K562 (cell line): ENCODE measurements at regions not wholly inside any gene's neighbourhood (a gene's known extent, or its start where the extent isn't known, plus 50 kb on each side); places are given as distances from the start of the nearest gene placed in this dataset.

Experiments
- ATAC-seq: fragments of 200-7000 bp; cut with Tn5 transposase; 3 replicates; pipeline ENCODE4 v1.9.1; 2020; ENCODE audit warnings: moderate library complexity
- BruUV-seq: library from RNA; stranded (reverse); fragments of 400-500 nt; replicated peaks from 2 replicates; lab custom pipeline; 2021; lab: Mats Ljungman, UMichigan
- CTCF ChIA-PET: fragments of 300-600 bp; formaldehyde crosslinking; extraction: SDS; loops from one replicate; lab custom pipeline; 2021; ENCODE audit warnings: low intra/inter-chr PET ratio; lab: Yijun Ruan, JAX
- POLR2A ChIA-PET: fragments of 300-600, 350-650 bp; sonication (Branson Sonifier 250); formaldehyde crosslinking; extraction: SDS; loops from one replicate; lab custom pipeline; 2021; ENCODE audit warnings: antibody characterized with exemption, inconsistent platforms; lab: Yijun Ruan, JAX
- DNase-seq, 4 experiments: peaks; one replicate each; pipeline versions ENCODE4 v3.0.0 to v3.0.0-alpha.2; 2011 to 2018; ENCODE audit warnings: low spot score in 3 of 4, mixed read lengths in 3 of 4; ENCODE audit errors: extremely low read depth in 1 of 4
- FAIRE-seq: peaks from 2 replicates; lab custom pipeline; 2011; peaks lifted over from hg19 to GRCh38; lab: Jason Lieb, UNC
- H2AFZ ChIP-seq: 2 replicates; pipeline ENCODE4 v1.6.0; 2011; ENCODE audit warnings: low read depth, low read length, control low read depth, inconsistent platforms
- H3K27ac ChIP-seq: fragments of 200-600 bp; 3 replicates; pipeline ENCODE4 v1.8.0; 2011; ENCODE audit warnings: low read depth, mild to moderate bottlenecking, control low read depth, inconsistent platforms, low read length, moderate library complexity, mixed read lengths; ENCODE audit errors: extremely low read depth
- H3K27me3 ChIP-seq, 2 experiments: fragments of 300-600 bp in 1 of 2; 2 replicates in 1 of 2; 3 replicates in 1 of 2; pipeline versions ENCODE4 v1.6.0 to v1.8.0; 2011; ENCODE audit warnings: inconsistent platforms in 2 of 2, low read length in 2 of 2, mild to moderate bottlenecking in 1 of 2, mixed read lengths in 1 of 2, moderate library complexity in 1 of 2; ENCODE audit not compliant: control insufficient read depth in 2 of 2, insufficient read depth in 2 of 2
- H3K36me3 ChIP-seq: fragments of 300-600 bp; 3 replicates; pipeline ENCODE4 v1.8.0; 2011; ENCODE audit warnings: mild to moderate bottlenecking, low read length, inconsistent platforms; ENCODE audit not compliant: control insufficient read depth, insufficient read depth
- H3K4me1 ChIP-seq, 2 experiments: fragments of 200-600 bp in 1 of 2; replicated peaks in 1 of 2; 2 replicates in 1 of 2; 3 replicates in 1 of 2; pipeline versions ENCODE4 v1.5.1 to v1.8.0; 2011; ENCODE audit warnings: inconsistent platforms in 2 of 2, low read length in 2 of 2, mild to moderate bottlenecking in 1 of 2, mixed read lengths in 1 of 2, moderate library complexity in 1 of 2; ENCODE audit not compliant: control insufficient read depth in 2 of 2, insufficient read depth in 2 of 2
- H3K4me2 ChIP-seq: 2 replicates; pipeline ENCODE4 v1.6.1; 2011; ENCODE audit warnings: low read length, control low read depth, inconsistent platforms, mixed read lengths; ENCODE audit not compliant: insufficient read depth
- H3K4me3 ChIP-seq: fragments of 200-600 bp; sonication (generic), shearing (Covaris generic); 2 replicates; pipeline ENCODE4 v1.5.1; 2016; ENCODE audit warnings: control low read depth, inconsistent platforms
- H3K79me2 ChIP-seq: fragments of 200-600 bp; 3 replicates; pipeline ENCODE4 v1.8.0; 2011; ENCODE audit warnings: low read length, inconsistent platforms; ENCODE audit not compliant: control insufficient read depth, insufficient read depth
- H3K9ac ChIP-seq, 2 experiments: 2 replicates each; pipeline versions ENCODE4 v1.6.0 to v1.6.1; 2011; ENCODE audit warnings: low read depth in 2 of 2, low read length in 2 of 2, control low read depth in 1 of 2, inconsistent platforms in 1 of 2, mild to moderate bottlenecking in 1 of 2, mixed read lengths in 1 of 2; ENCODE audit not compliant: insufficient read depth in 1 of 2
- H3K9me1 ChIP-seq: one replicate; pipeline ENCODE4 v1.6.0; 2011; ENCODE audit warnings: inconsistent platforms, mild to moderate bottlenecking, low read length, moderate library complexity; ENCODE audit not compliant: control insufficient read depth, insufficient read depth
- H3K9me3 ChIP-seq: replicated peaks from 2 replicates; pipeline ENCODE4 v1.5.1; 2011; ENCODE audit warnings: low read depth, low read length, inconsistent platforms; ENCODE audit not compliant: control insufficient read depth, insufficient read depth
- H4K20me1 ChIP-seq: replicated peaks from 2 replicates; pipeline ENCODE4 v1.6.1; 2011; ENCODE audit warnings: low read length, inconsistent platforms, mixed read lengths; ENCODE audit not compliant: control insufficient read depth, insufficient read depth
- CBX1 ChIP-seq: sonication (generic); IDR thresholded peaks from 2 replicates; pipeline ENCODE4 v1.6.1; 2016; ENCODE audit warnings: antibody characterized with exemption, low read depth, mild to moderate bottlenecking
- CC2D1A ChIP-seq: fragments of 450-650 bp; IDR thresholded peaks from 2 replicates; pipeline ENCODE4 v1.6.1; 2017; ENCODE audit warnings: mild to moderate bottlenecking
- ELF2 ChIP-seq: fragments of 250-450 bp; sonication (Bioruptor Pico); IDR thresholded peaks from 2 replicates; pipeline ENCODE4 v1.5.0; 2021; ENCODE audit warnings: mild to moderate bottlenecking
- ERF ChIP-seq: fragments of 450-650 bp; formaldehyde crosslinking; IDR thresholded peaks from 2 replicates; pipeline ENCODE4 v1.4.0; 2020; ENCODE audit warnings: mild to moderate bottlenecking, mixed read lengths
- FUS ChIP-seq: fragments of 200-400 bp; formaldehyde crosslinking; optimal IDR thresholded peaks from 2 replicates; pipeline ENCODE3; 2017; ENCODE audit warnings: low read depth, low read length
- GATAD2B ChIP-seq: fragments of 450-650 bp; IDR thresholded peaks from 2 replicates; pipeline ENCODE4 v1.6.1; 2017; ENCODE audit warnings: mild to moderate bottlenecking, borderline replicate concordance
- KDM5B ChIP-seq: fragments of 200-600 bp; sonication (generic); IDR thresholded peaks from 2 replicates; pipeline ENCODE4 v1.6.1; 2012; ENCODE audit warnings: low read depth, mild to moderate bottlenecking, moderate library complexity, low read length, control low read depth, inconsistent platforms; ENCODE audit not compliant: insufficient replicate concordance
- NCOA2 ChIP-seq, 2 experiments: fragments of 450-650 bp; IDR thresholded peaks; 2 replicates each; pipeline ENCODE4 v1.6.1; 2018; ENCODE audit warnings: mild to moderate bottlenecking in 2 of 2, moderate library complexity in 1 of 2; ENCODE audit not compliant: partially characterized antibody in 2 of 2
- NUFIP1 ChIP-seq: fragments of 450-650 bp; IDR thresholded peaks from 2 replicates; pipeline ENCODE4 v1.6.1; 2018; ENCODE audit not compliant: partially characterized antibody
- PRMT5 ChIP-seq: sonication (generic); formaldehyde crosslinking; IDR thresholded peaks from 2 replicates; pipeline ENCODE4 v1.5.0; 2020; ENCODE audit warnings: missing genetic modification reagents
- TEAD1 ChIP-seq, 2 experiments: fragments of 450-650 bp in 1 of 2; sonication (generic) in 1 of 2; formaldehyde crosslinking; IDR thresholded peaks; 2 replicates each; pipeline versions ENCODE4 v1.4.0 to v1.8.0; 2020 to 2022; ENCODE audit warnings: mild to moderate bottlenecking in 2 of 2, missing genetic modification reagents in 1 of 2
- THRAP3 ChIP-seq: fragments of 450-650 bp; IDR thresholded peaks from 2 replicates; pipeline ENCODE4 v1.6.1; 2016; ENCODE audit warnings: mild to moderate bottlenecking, inconsistent platforms, borderline replicate concordance
- ZNF165 ChIP-seq: fragments of 250-450 bp; sonication (Bioruptor Pico); IDR thresholded peaks from 2 replicates; pipeline ENCODE4 v1.4.0; 2020; ENCODE audit warnings: borderline replicate concordance
- WGBS: fragments of 100-300 bp; shearing (Covaris generic); methylation state at CpG from one replicate; pipeline ENCODE4 v1.1.6; 2016; ENCODE audit warnings: low coverage, mixed read lengths; ENCODE audit not compliant: insufficient coverage; ENCODE audit errors: missing lambda C conversion rate; 5-methylcytosine and 5-hydroxymethylcytosine counted together
- in situ Hi-C: fragments of 300-500 bp; cut with MboI; formaldehyde crosslinking; loops from 4 replicates; pipeline ENCODE4 v1.15.0; 2018; ENCODE audit warnings: inconsistent platforms, mixed read lengths
- intact Hi-C: fragments of 100-400 bp; cut with micrococcal nuclease; formaldehyde crosslinking; loops from 2 replicates; pipeline ENCODE4 v1.14.2; 2022
- TF ChIP-seq, protein P1 (sequence below), 3 experiments: IDR thresholded peaks in 2 of 3; conservative IDR thresholded peaks in 1 of 3; 2 replicates each; pipeline ENCODE4 v1.5.1; 2011 to 2012; ENCODE audit warnings: low read length in 3 of 3, mild to moderate bottlenecking in 3 of 3, control low read depth in 2 of 3, improper control_type of control experiment in 1 of 3, inconsistent platforms in 1 of 3, low read depth in 1 of 3, mixed read lengths in 1 of 3, moderate library complexity in 1 of 3; ENCODE audit not compliant: insufficient read depth in 2 of 3
- TF ChIP-seq, protein P2 (sequence below): fragments of 250-450 bp; sonication (Bioruptor Pico); IDR thresholded peaks from 2 replicates; pipeline ENCODE4 v1.8.0; 2021; ENCODE audit warnings: mild to moderate bottlenecking, moderate library complexity
- TF ChIP-seq, protein P3 (sequence below): fragments of 450-650 bp; IDR thresholded peaks from 2 replicates; pipeline ENCODE4 v1.6.1; 2016
- TF ChIP-seq, protein P4 (sequence below): sonication (generic); formaldehyde crosslinking; IDR thresholded peaks from 2 replicates; pipeline ENCODE4 v1.8.1; 2023; ENCODE audit warnings: mild to moderate bottlenecking, missing genetic modification reagents, moderate library complexity

DNA sequence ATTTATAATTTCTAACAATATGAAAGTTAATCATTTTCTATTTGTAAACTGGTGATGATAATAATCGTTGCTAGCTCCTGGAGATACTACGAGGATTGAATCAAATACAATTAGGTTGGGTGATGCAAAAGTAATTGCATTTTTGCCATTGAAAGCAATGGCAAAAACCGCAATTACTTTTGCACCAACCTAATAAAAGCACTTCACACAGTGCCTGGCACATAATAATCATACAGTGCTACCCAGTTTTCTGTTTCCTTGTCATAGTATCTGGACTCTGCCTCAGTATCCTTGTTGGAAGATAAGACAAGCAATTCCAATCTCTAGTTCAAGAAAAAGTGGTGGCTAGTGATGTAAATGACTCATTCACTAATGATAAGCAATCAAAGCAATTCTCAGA, 176.8 kb upstream of the TRPC5 start:
- intact Hi-C loops, result no loop called here
- H2AFZ ChIP-seq, result no peak overlapping the region
- H3K9me3 ChIP-seq, result no peaks in the 10 kb centered on the region
- H4K20me1 ChIP-seq, result no peaks in the 10 kb centered on the region
- in situ Hi-C loops, result no loop called here
- no peaks in the 10 kb centered on the region for H3K79me2 ChIP-seq
- DNase-seq (no peak), ATAC-seq (no peak), FAIRE-seq (no peak)
- ChIA-PET POLR2A (no interaction called here), CTCF (no interaction called here)
- no peak overlapping the region for H3K4me2 ChIP-seq
- no peaks in the 10 kb centered on the region for H3K4me1 ChIP-seq
- H3K9ac ChIP-seq, result no peak overlapping the region
- H3K4me3 ChIP-seq, result no peak overlapping the region
- no peak for TF ChIP-seq ELF2
- no peak for TF ChIP-seq CC2D1A
- TF ChIP-seq TEAD1 (CRISPR knock-in tag; IDR thresholded peaks at IDR 0.05), result no peak
- TF ChIP-seq, protein P1, sequence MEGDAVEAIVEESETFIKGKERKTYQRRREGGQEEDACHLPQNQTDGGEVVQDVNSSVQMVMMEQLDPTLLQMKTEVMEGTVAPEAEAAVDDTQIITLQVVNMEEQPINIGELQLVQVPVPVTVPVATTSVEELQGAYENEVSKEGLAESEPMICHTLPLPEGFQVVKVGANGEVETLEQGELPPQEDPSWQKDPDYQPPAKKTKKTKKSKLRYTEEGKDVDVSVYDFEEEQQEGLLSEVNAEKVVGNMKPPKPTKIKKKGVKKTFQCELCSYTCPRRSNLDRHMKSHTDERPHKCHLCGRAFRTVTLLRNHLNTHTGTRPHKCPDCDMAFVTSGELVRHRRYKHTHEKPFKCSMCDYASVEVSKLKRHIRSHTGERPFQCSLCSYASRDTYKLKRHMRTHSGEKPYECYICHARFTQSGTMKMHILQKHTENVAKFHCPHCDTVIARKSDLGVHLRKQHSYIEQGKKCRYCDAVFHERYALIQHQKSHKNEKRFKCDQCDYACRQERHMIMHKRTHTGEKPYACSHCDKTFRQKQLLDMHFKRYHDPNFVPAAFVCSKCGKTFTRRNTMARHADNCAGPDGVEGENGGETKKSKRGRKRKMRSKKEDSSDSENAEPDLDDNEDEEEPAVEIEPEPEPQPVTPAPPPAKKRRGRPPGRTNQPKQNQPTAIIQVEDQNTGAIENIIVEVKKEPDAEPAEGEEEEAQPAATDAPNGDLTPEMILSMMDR (IDR thresholded peaks at IDR 0.05 in 2 of 3, conservative IDR thresholded peaks at IDR 0.05 in 1 of 3; ENCODE audit: insufficient read depth in 2 of 3, low read depth in 1 of 3, low read length in 3 of 3), result no peak
- TF ChIP-seq THRAP3, result no peak
- TF ChIP-seq FUS, result no peak
- TF ChIP-seq KDM5B, result no peak
- no peak for TF ChIP-seq PRMT5 (CRISPR knock-in tag)
- no peak for TF ChIP-seq ZNF165 (CRISPR knock-in tag)
- no peak for TF ChIP-seq CBX1
- no peak for TF ChIP-seq NUFIP1
- TF ChIP-seq, protein P2, sequence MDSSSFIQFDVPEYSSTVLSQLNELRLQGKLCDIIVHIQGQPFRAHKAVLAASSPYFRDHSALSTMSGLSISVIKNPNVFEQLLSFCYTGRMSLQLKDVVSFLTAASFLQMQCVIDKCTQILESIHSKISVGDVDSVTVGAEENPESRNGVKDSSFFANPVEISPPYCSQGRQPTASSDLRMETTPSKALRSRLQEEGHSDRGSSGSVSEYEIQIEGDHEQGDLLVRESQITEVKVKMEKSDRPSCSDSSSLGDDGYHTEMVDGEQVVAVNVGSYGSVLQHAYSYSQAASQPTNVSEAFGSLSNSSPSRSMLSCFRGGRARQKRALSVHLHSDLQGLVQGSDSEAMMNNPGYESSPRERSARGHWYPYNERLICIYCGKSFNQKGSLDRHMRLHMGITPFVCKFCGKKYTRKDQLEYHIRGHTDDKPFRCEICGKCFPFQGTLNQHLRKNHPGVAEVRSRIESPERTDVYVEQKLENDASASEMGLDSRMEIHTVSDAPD (CRISPR knock-in tag), result no peak
- no peak for TF ChIP-seq GATAD2B
- TF ChIP-seq, protein P3, sequence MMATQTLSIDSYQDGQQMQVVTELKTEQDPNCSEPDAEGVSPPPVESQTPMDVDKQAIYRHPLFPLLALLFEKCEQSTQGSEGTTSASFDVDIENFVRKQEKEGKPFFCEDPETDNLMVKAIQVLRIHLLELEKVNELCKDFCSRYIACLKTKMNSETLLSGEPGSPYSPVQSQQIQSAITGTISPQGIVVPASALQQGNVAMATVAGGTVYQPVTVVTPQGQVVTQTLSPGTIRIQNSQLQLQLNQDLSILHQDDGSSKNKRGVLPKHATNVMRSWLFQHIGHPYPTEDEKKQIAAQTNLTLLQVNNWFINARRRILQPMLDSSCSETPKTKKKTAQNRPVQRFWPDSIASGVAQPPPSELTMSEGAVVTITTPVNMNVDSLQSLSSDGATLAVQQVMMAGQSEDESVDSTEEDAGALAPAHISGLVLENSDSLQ, result no peak
- TF ChIP-seq, protein P4, sequence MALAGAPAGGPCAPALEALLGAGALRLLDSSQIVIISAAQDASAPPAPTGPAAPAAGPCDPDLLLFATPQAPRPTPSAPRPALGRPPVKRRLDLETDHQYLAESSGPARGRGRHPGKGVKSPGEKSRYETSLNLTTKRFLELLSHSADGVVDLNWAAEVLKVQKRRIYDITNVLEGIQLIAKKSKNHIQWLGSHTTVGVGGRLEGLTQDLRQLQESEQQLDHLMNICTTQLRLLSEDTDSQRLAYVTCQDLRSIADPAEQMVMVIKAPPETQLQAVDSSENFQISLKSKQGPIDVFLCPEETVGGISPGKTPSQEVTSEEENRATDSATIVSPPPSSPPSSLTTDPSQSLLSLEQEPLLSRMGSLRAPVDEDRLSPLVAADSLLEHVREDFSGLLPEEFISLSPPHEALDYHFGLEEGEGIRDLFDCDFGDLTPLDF (CRISPR knock-in tag), result no peak
- TF ChIP-seq NCOA2 (IDR thresholded peaks at IDR 0.05; ENCODE audit: partially characterized antibody in 2 of 2), result no peak
- no peak for TF ChIP-seq ERF (CRISPR knock-in tag)
- no peaks in the 10 kb centered on the region for H3K27me3 ChIP-seq
- BruUV-seq, result no TSS peak
- no peaks in the 10 kb centered on the region for H3K9me1 ChIP-seq
- no peak overlapping the region for H3K27ac ChIP-seq
- 0% methylated on average over 3 of the region's 3 CpGs for WGBS
- H3K36me3 ChIP-seq, result no peaks in the 10 kb centered on the region
